GM10248 (cell line): ENCODE measurements at regions not wholly inside any gene's neighbourhood (a gene's known extent, or its start where the extent isn't known, plus 50 kb on each side); places are given as distances from the start of the nearest gene placed in this dataset.

Experiments
- CTCF ChIA-PET: fragments of 300-600 bp; sonication (Branson Sonifier 250); formaldehyde crosslinking; extraction: SDS; loops from one replicate; lab custom pipeline; 2021; ENCODE audit warnings: antibody characterized with exemption; lab: Yijun Ruan, JAX
- POLR2A ChIA-PET: fragments of 350-650 bp; sonication (Branson Sonifier 250); formaldehyde crosslinking; extraction: SDS; loops from one replicate; lab custom pipeline; 2020; ENCODE audit warnings: antibody characterized with exemption; lab: Yijun Ruan, JAX
- DNase-seq: peaks from one replicate; pipeline ENCODE4 v3.0.0; 2012; ENCODE audit errors: extremely low spot score
- TF ChIP-seq, protein P1 (sequence below): IDR thresholded peaks from 2 replicates; pipeline ENCODE4 v1.5.1; 2012; ENCODE audit warnings: mild to moderate bottlenecking, low read depth; ENCODE audit errors: extremely low read depth, missing control alignments, control extremely low read depth

DNA sequence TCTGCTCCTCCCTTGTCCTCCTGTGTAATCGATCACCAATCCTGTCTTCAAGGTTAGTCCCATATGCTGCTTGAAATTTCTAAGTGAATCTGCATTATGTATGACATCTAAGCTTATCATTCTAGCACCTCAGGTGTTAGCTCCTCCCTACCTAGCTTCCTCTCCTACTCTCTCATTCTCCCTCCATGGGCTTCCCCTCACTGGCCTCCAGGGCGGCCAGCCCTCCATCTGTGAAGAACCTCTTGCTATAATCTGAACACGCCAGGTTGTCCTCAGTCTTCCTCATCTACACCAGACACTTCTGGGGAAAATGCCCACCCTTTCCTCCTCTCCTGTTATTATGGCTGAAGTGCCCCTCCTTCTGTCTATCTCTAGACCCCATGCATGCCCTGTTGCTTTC is 599.3 kb upstream of the KLF4 start:
- TF ChIP-seq, protein P1, sequence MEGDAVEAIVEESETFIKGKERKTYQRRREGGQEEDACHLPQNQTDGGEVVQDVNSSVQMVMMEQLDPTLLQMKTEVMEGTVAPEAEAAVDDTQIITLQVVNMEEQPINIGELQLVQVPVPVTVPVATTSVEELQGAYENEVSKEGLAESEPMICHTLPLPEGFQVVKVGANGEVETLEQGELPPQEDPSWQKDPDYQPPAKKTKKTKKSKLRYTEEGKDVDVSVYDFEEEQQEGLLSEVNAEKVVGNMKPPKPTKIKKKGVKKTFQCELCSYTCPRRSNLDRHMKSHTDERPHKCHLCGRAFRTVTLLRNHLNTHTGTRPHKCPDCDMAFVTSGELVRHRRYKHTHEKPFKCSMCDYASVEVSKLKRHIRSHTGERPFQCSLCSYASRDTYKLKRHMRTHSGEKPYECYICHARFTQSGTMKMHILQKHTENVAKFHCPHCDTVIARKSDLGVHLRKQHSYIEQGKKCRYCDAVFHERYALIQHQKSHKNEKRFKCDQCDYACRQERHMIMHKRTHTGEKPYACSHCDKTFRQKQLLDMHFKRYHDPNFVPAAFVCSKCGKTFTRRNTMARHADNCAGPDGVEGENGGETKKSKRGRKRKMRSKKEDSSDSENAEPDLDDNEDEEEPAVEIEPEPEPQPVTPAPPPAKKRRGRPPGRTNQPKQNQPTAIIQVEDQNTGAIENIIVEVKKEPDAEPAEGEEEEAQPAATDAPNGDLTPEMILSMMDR: no peak
- ChIA-PET CTCF (no interaction called here), POLR2A (no interaction called here)
- DNase-seq: no peak

DNA sequence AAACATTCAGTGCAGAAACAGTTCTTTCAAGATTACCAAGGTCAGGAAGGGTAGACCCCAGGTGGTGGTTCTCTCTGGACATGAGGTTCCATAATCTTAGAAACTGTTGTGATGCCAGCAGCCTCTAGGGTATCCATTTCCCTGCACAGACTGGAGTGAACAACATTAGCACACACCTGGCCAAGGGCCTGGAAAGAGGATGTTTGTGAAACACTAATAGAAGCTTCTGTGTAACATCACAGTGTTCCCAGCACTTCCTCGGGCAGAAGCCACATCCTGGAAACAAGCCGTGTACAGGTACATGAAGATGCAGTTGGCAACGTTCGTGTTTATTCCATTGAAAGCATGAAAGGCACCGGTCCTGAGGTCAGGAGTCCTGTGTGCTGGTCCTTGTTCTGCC is 598.2 kb upstream of the KLF4 start:
- ChIA-PET POLR2A (no interaction called here), CTCF (no interaction called here)

DNA sequence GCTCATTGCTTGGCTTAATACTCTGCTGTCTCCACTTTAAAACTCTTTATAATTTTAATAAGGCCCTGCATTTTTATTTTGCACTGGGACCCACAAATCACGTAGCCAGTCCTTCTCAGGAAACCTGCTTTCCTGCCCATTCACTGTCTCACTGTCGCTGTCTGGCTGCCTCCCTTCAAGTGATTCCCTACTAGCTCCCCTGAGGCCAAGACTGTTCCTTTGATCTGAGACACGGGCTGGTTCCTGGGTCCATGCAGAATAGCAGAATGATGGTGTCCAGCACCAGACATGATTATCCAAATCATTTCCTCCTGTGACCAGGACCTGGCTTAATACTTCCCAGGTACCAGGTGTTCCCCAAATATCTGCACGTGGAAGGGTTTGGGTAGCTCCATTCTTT is 597.1 kb upstream of the KLF4 start:
- ChIA-PET POLR2A (no interaction called here), CTCF (no interaction called here)
- no peak for DNase-seq

More for the DNA sequence above, 598.2 kb upstream of the KLF4 start:
- TF ChIP-seq, protein P1: no peak
- DNase-seq: no peak

DNA sequence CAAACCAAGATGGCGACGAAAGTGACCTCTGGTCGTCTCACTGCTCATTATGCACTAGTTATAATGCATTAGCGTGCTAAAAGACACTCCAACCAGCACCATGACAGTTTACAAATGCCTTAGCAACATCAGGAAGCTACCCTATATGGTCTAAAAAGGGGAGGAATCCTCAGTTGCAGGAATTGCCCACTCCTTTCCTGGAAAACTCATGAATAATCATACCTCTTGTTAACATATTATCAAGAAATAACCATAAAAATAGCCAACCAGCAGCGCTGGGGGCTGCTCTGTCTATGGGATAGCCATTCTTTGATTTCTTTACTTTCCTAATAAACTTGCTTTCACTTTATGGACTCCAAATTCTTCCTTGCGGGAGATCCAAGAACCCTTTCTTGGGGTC is 595.7 kb upstream of the KLF4 start:
- TF ChIP-seq, protein P1: no peak
- ChIA-PET CTCF (no interaction called here), POLR2A (no interaction called here)
- DNase-seq: no peak

More for the DNA sequence above, 597.1 kb upstream of the KLF4 start:
- TF ChIP-seq, protein P1: no peak

- TF ChIP-seq, protein P1: no peak
- DNase-seq: no peak
- ChIA-PET POLR2A (no interaction called here), CTCF (no interaction called here)
Observed at GRCh38 chr9:108083796-108084352, 594.3 kb upstream of the KLF4 start.

DNA sequence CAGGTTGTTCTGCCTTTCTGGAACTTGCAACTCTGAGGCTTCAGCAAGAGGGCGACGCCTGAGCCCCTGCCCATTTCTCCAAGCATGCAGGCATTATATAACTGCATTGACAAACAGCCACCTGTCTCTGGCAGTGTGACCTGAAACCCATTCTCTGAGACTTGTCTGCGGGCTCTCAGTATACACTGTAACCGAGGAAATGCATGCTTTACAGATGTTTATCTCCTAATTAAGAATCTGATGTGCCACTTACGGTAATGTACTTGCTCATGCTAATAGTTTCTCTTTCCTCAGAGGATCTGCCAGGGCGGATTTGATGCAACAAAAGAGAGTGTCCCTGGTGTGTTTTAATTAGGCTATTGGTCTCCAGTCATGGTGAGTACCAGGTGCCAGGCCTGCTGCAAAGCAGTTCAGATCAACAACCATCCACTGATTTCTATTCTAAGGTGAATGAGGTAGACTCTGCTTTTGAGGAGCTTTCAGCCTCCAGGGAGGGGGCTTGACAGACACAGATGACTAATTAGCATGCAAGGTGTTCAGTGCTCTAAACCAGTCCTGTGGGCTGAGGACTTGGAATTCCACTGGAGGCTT is 593.7 kb upstream of the KLF4 start:
- DNase-seq: no peak
- ChIA-PET POLR2A (no interaction called here), CTCF (no interaction called here)
- TF ChIP-seq, protein P1: no peak
